ENCODE measurements at regions not wholly inside any gene's neighbourhood (a gene's known extent, or its start where the extent isn't known, plus 50 kb on each side); places are given as distances from the start of the nearest gene placed in this dataset.

GRCh38 chr2:149872638-149873150 is 285.1 kb upstream of the MMADHC start:
- Histone ChIP-seq H3K27me3 (ENCODE audit: insufficient read depth, insufficient read length) (no peaks in the 10 kb centered on the region), H3K9ac (ENCODE audit: insufficient read length, low read depth) (no peak overlapping the region), H3K9me3 (ENCODE audit: insufficient read depth, low read length) (no peaks in the 10 kb centered on the region), H3K4me1 (ENCODE audit: insufficient read depth, insufficient read length) (no peaks in the 10 kb centered on the region), H3K4me3 (ENCODE audit: insufficient read length, low read depth) (no peak overlapping the region), H3K36me3 (ENCODE audit: insufficient read depth, insufficient read length, low read length) (no peaks in the 10 kb centered on the region)
- TF ChIP-seq ZNF274 (IDR thresholded peaks at IDR 0.05; ENCODE audit: low read depth, low read length) = no peak
- TF ChIP-seq YY1 (IDR thresholded peaks at IDR 0.05; ENCODE audit: insufficient read depth, insufficient read length) = no peak
- no peak for TF ChIP-seq SUZ12 (IDR thresholded peaks at IDR 0.05; ENCODE audit: extremely low read depth, insufficient read depth, insufficient read length)
- no peak for DNase-seq (ENCODE audit: low read depth, low spot score)

- Histone ChIP-seq H3K9me3 (ENCODE audit: insufficient read depth, low read length) (no peaks in the 10 kb centered on the region), H3K4me3 (ENCODE audit: insufficient read length, low read depth) (no peak overlapping the region), H3K4me1 (ENCODE audit: insufficient read depth, insufficient read length) (no peaks in the 10 kb centered on the region), H3K36me3 (ENCODE audit: insufficient read depth, insufficient read length, low read length) (no peaks in the 10 kb centered on the region), H3K9ac (ENCODE audit: insufficient read length, low read depth) (no peak overlapping the region), H3K27me3 (ENCODE audit: insufficient read depth, insufficient read length) (no peaks in the 10 kb centered on the region)
- no peak for DNase-seq (ENCODE audit: low read depth, low spot score)
- TF ChIP-seq YY1 (IDR thresholded peaks at IDR 0.05; ENCODE audit: insufficient read depth, insufficient read length) (no peak), SUZ12 (IDR thresholded peaks at IDR 0.05; ENCODE audit: extremely low read depth, insufficient read depth, insufficient read length) (no peak), ZNF274 (IDR thresholded peaks at IDR 0.05; ENCODE audit: low read depth, low read length) (no peak)
Measured at GRCh38 chr2:149872041-149872440, 284.5 kb upstream of the MMADHC start.

- H3K4me3 ChIP-seq (ENCODE audit: insufficient read length, low read depth) = no peak overlapping the region
- H3K9ac ChIP-seq (ENCODE audit: insufficient read length, low read depth) = no peak overlapping the region
- peak; percentile 3 for DNase-seq (ENCODE audit: low read depth, low spot score)
- TF ChIP-seq SUZ12 (IDR thresholded peaks at IDR 0.05; ENCODE audit: extremely low read depth, insufficient read depth, insufficient read length) (no peak), ZNF274 (IDR thresholded peaks at IDR 0.05; ENCODE audit: low read depth, low read length) (no peak), YY1 (IDR thresholded peaks at IDR 0.05; ENCODE audit: insufficient read depth, insufficient read length) (no peak)
- no peaks in the 10 kb centered on the region for H3K36me3 ChIP-seq (ENCODE audit: insufficient read depth, insufficient read length, low read length)
- H3K4me1 ChIP-seq (ENCODE audit: insufficient read depth, insufficient read length) = no peaks in the 10 kb centered on the region
- no peaks in the 10 kb centered on the region for H3K27me3 ChIP-seq (ENCODE audit: insufficient read depth, insufficient read length)
- no peaks in the 10 kb centered on the region for H3K9me3 ChIP-seq (ENCODE audit: insufficient read depth, low read length)
Measured at GRCh38 chr2:149871091-149871885, 283.7 kb upstream of the MMADHC start.

- H3K4me3 ChIP-seq (ENCODE audit: insufficient read length, low read depth) = no peak overlapping the region
- no peaks in the 10 kb centered on the region for H3K4me1 ChIP-seq (ENCODE audit: insufficient read depth, insufficient read length)
- H3K9ac ChIP-seq (ENCODE audit: insufficient read length, low read depth) = no peak overlapping the region
- H3K36me3 ChIP-seq (ENCODE audit: insufficient read depth, insufficient read length, low read length) = no peaks in the 10 kb centered on the region
- TF ChIP-seq SUZ12 (IDR thresholded peaks at IDR 0.05; ENCODE audit: extremely low read depth, insufficient read depth, insufficient read length) = no peak
- no peak for TF ChIP-seq YY1 (IDR thresholded peaks at IDR 0.05; ENCODE audit: insufficient read depth, insufficient read length)
- no peak for TF ChIP-seq ZNF274 (IDR thresholded peaks at IDR 0.05; ENCODE audit: low read depth, low read length)
- DNase-seq (ENCODE audit: low read depth, low spot score) = no peak
- H3K27me3 ChIP-seq (ENCODE audit: insufficient read depth, insufficient read length) = no peaks in the 10 kb centered on the region
- no peaks in the 10 kb centered on the region for H3K9me3 ChIP-seq (ENCODE audit: insufficient read depth, low read length)
Measured at GRCh38 chr2:149863227-149863626, 275.7 kb upstream of the MMADHC start.

GRCh38 chr2:149861034-149861433 is 273.5 kb upstream of the MMADHC start:
- Histone ChIP-seq H3K9me3 (ENCODE audit: insufficient read depth, low read length) (no peaks in the 10 kb centered on the region), H3K9ac (ENCODE audit: insufficient read length, low read depth) (no peak overlapping the region), H3K4me3 (ENCODE audit: insufficient read length, low read depth) (no peak overlapping the region), H3K27me3 (ENCODE audit: insufficient read depth, insufficient read length) (no peaks in the 10 kb centered on the region), H3K36me3 (ENCODE audit: insufficient read depth, insufficient read length, low read length) (no peaks in the 10 kb centered on the region), H3K4me1 (ENCODE audit: insufficient read depth, insufficient read length) (no peaks in the 10 kb centered on the region)
- DNase-seq (ENCODE audit: low read depth, low spot score) = no peak
- TF ChIP-seq ZNF274 (IDR thresholded peaks at IDR 0.05; ENCODE audit: low read depth, low read length) (no peak), YY1 (IDR thresholded peaks at IDR 0.05; ENCODE audit: insufficient read depth, insufficient read length) (no peak), SUZ12 (IDR thresholded peaks at IDR 0.05; ENCODE audit: extremely low read depth, insufficient read depth, insufficient read length) (no peak)

- DNase-seq (ENCODE audit: low read depth, low spot score) = no peak
- H3K9me3 ChIP-seq (ENCODE audit: insufficient read depth, low read length) = no peaks in the 10 kb centered on the region
- no peak overlapping the region for H3K4me3 ChIP-seq (ENCODE audit: insufficient read length, low read depth)
- no peak overlapping the region for H3K9ac ChIP-seq (ENCODE audit: insufficient read length, low read depth)
- no peaks in the 10 kb centered on the region for H3K4me1 ChIP-seq (ENCODE audit: insufficient read depth, insufficient read length)
- H3K36me3 ChIP-seq (ENCODE audit: insufficient read depth, insufficient read length, low read length) = no peaks in the 10 kb centered on the region
- no peaks in the 10 kb centered on the region for H3K27me3 ChIP-seq (ENCODE audit: insufficient read depth, insufficient read length)
- TF ChIP-seq YY1 (IDR thresholded peaks at IDR 0.05; ENCODE audit: insufficient read depth, insufficient read length) (no peak), ZNF274 (IDR thresholded peaks at IDR 0.05; ENCODE audit: low read depth, low read length) (no peak), SUZ12 (IDR thresholded peaks at IDR 0.05; ENCODE audit: extremely low read depth, insufficient read depth, insufficient read length) (no peak)
Measured at GRCh38 chr2:149860276-149860921, 272.8 kb upstream of the MMADHC start.
